ENCODE measurements at regions not wholly inside any gene's neighbourhood (a gene's known extent, or its start where the extent isn't known, plus 50 kb on each side); places are given as distances from the start of the nearest gene placed in this dataset.
"Not testable (repeated sequence)": the region's sequence is repeated elsewhere in the genome, so short reads cannot be mapped to it uniquely, and the experiment has no call there.

- not testable (repeated sequence) for DNase-seq
Measured at GRCh38 chr13:58505262-58505920, 873.8 kb downstream of the PCDH17 start.

- DNase-seq, result no peak
Measured at GRCh38 chr13:58528351-58528750, 896.8 kb downstream of the PCDH17 start.

DNA sequence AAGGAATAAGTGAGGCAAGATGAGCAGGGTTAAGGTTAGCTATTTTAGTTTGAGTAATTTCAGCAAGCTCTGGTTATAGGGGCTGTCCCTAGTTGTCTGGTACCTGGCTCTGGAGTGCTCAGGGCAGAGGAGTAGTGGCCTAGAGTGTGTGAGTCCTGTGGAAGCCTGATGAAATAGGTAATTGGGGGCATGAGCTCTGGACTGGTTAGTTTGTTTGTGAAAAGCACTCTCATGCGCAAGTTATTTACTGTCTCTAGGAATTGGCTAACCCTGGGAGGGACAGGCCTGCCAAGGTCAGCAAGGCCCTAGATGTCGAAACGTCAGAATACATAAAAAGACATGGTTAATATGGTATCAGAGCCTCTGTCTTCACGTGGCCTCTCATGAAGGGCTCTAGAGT is 900.1 kb downstream of the PCDH17 start:
- DNase-seq, result no peak

- DNase-seq, result no peak
Measured at GRCh38 chr13:58542530-58542929, 911.0 kb downstream of the PCDH17 start.

GRCh38 chr13:58547419-58547818 is 915.9 kb downstream of the PCDH17 start:
- no peak for DNase-seq

DNA sequence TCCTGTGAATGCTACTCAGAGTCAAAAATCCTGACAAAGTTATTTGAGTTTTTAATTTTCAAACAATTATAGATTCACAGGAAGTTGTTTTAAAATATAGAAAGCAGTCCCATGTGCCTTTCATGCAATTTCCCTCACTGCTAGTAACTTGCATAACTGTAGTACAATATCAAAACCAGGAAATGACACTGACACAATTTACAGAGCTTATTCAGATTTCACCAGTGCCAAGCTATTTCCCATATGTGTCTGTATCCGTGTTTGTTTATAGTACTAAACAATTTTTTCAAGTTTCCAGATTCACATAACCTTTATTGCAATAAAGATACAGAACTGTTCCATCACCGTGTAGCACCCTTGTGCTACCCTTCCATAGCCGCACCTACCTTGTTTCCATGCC is 934.6 kb downstream of the PCDH17 start:
- DNase-seq, result no peak

DNA sequence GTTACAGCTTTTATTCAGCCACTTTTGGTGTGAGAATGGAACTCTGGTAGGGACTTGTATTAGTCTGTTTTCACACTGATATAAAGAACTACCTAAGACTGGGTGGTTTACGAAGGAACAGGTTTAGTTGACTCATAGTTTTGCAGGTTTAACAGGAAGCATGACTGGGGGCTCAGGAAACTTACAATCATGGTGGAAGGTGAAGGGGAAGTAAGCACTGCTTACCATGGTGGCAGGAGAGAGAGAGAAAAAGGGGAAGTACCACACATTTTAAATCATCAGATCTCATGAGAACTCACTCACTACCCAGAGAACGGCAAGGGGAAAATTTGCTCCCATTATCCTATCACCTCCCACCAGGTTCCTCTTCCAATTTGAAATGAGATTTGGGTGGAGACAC is 942.2 kb downstream of the PCDH17 start:
- no peak for DNase-seq

GRCh38 chr13:58574791-58575190 is 943.2 kb downstream of the PCDH17 start:
- no peak for DNase-seq

GRCh38 chr13:58579468-58579867 is 947.9 kb downstream of the PCDH17 start:
- DNase-seq, result no peak

- DNase-seq, result no peak
Measured at GRCh38 chr13:58583966-58584365, 952.4 kb downstream of the PCDH17 start.

DNA sequence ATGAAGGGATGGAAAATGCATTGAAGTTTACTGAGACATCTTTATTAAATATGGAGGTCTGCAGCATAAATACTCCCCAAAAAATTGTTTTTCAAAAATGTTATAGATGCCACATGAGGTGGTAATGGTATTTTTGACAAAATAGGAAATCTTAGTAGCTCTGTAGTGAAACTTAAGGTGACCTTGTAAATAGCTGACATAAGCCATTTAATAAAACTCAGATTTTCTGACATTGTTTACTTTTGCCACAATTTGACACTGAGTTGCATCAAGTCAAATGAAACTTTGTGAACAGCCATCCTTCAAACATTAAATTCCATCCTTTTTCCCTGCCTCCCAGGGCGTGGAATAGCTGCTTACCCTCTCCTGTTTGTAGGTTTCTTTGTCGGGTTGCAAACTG is 953.1 kb downstream of the PCDH17 start:
- no peak for DNase-seq

GRCh38 chr13:58587183-58587582 is 955.6 kb downstream of the PCDH17 start:
- no peak for DNase-seq

GRCh38 chr13:58592052-58592451 is 960.5 kb downstream of the PCDH17 start:
- DNase-seq, result no peak

DNA sequence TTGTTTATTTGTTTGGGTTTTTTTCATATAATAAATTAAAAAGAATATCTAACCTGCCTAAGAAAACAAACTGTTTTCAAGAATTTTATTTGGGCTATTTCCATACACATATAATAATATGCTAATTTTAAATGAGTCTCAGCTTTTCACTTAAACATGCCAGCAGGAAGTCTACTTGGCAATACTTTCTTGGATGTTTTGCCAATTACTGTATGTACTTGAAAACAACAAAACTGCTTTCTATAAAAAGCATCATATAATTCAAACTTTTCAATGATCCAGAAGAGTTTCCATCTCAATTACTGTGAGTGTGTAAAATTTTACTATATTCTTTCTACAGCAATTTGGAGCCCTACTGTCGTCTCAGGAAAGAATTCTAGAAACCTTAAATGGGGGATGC is 961.2 kb downstream of the PCDH17 start:
- no peak for DNase-seq

DNA sequence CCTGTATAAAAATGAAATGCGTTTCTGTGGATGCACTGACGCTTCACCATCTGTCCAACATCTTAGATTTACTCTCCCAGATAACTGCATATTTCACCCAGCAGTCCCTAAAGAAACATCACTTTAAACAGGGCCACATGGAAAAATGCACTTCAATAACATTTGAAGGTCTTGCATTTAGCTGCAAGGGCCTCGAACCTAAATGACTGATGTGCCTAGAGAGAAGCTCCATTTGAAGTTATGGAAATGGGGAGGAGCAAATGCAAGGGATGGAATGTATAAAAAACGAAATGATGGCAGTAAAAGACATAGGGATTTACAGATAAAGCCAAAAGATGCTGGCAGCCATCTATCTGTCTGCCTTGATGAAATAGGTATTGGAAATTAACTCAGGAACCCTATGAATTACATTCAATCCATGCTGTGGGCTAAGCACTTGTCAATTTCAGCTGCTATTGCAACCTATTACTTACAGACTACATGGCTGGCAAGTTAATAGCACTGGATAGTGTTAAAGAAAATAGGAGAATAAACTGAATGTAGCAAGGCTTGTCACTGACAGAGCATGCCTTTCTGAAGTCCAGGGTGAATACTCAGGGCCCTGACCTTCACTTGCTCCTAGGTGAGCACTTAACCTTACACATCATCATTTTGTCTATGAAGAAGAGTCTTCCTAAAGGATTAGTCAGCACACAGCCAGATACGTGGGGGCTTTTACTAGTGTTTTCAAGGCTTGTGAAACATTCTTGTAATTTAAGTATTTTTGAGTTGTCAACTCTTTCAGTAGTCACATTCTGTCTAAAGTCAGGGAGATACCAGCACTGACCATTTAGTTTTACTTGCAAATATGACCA is 963.4 kb downstream of the PCDH17 start:
- DNase-seq, result no peak

DNA sequence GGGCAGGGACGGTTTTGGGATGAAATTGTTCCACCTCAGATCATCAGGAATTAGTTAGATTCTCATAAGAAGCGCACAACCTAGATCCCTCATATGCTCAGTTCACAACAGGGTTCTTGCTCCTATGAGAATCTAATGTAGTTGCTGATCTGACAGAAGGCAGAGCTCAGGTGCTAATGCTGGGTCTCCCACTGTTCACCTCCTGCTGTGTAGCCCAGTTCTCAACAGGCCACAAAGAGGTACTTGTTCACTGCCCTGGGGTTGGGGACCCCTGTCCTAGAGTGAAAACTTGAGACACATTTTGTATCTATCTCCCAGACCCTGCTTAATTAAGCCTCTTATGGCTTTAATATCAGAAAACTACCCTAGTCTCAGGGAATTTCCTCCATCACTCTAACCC is 966.0 kb downstream of the PCDH17 start:
- DNase-seq, result no peak

GRCh38 chr13:58598241-58598640 is 966.7 kb downstream of the PCDH17 start:
- no peak for DNase-seq

DNA sequence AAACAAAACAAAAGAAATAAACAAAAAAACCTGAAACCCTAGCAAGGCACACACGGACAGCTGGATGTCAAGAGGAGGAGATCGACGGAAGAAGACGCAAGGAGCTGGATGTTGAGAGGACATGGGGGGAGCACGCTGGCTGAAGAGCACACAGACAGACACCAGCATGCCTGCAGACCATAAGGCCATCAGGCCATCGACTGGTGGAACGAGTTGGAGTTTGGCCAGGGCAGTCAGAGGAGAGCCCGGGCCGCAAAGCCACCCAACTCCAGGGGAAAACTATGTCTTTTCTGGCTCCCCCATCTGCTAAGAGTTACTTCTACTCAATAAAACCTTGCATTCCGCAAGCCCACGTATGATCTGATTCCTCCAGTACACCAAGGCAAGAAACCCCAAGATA is 979.6 kb downstream of the PCDH17 start:
- no peak for DNase-seq

- DNase-seq, result no peak
Measured at GRCh38 chr13:58617880-58618665, 986.5 kb downstream of the PCDH17 start.

GRCh38 chr13:58619396-58620113 is 988.0 kb downstream of the PCDH17 start:
- DNase-seq, result no peak

DNA sequence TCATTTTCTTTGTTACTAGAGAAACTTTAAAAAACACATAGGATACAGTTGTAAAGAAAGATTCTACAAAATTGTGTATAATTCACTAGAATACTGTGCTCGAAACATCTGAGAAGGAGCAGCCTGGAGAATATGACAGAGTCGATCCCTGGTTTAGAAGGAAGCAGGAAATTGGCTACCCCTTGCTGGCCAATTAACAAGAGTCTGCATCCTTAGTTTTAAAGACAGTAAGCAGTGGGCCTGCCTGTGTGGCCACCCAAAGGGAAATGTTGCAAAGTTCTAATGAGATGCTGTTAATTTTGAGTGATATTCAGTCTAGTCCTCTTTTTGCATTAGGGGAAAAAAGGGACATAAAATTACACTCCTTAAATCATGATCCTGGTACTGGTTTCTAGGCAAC is 988.6 kb downstream of the PCDH17 start:
- no peak for DNase-seq

GRCh38 chr13:58625703-58626389 is 994.3 kb downstream of the PCDH17 start:
- no peak for DNase-seq
